ENCODE measurements at regions not wholly inside any gene's neighbourhood (a gene's known extent, or its start where the extent isn't known, plus 50 kb on each side); places are given as distances from the start of the nearest gene placed in this dataset.

- DNase-seq: no peak
These were observed 85.9 kb upstream of the TBX20 start for GRCh38 chr7:35339811-35340210.

GRCh38 chr7:35336444-35336843 is 82.5 kb upstream of the TBX20 start:
- DNase-seq: no peak

DNA sequence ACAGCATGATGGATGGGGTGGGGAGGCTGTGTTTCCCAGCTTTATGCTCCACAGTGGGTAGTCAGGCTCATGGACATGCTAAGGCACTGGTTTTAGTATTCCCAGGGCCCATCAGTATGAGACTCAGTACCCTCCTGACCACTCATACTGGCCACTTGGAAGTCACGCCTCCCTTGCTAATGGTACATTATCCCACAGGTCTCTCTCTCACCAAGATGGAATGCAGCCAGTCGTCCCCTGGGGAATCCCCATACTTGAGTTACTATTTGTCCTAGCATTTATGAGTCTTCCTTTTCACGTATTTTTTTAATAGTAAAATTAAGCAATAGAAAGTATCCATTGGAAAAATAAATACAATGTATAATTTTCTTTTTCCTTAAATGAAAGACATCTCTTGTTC is 80.6 kb upstream of the TBX20 start:
- DNase-seq: no peak

- DNase-seq: no peak
These were observed 79.4 kb upstream of the TBX20 start for GRCh38 chr7:35333265-35333664.

- no peak for DNase-seq
These were observed 78.1 kb upstream of the TBX20 start for GRCh38 chr7:35331730-35332678.

- no peak for DNase-seq
These were observed 75.1 kb upstream of the TBX20 start for GRCh38 chr7:35329026-35329425.

GRCh38 chr7:35319606-35320005 is 65.7 kb upstream of the TBX20 start:
- no peak for DNase-seq

DNA sequence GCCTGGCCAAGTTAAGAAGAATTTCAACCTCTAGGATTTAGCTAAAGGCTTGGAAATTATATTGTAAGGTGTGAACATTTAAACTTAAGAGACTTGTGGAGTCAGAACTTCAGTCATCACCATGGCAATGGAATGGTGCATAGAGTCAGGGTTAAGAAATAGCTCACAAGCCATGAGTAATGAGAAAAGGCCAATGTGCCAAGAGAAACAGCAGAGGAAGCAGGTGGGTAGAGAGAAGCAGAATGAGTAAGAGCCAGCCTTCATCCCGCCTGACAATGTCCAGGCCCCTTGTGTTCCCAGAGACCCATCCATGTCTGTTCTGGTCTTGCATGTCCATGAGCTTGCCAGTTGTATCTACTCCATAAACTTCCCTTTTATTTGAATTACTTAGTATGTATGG is 62.6 kb upstream of the TBX20 start:
- no peak for DNase-seq

- no peak for DNase-seq
These were observed 61.6 kb upstream of the TBX20 start for GRCh38 chr7:35315517-35315916.

DNA sequence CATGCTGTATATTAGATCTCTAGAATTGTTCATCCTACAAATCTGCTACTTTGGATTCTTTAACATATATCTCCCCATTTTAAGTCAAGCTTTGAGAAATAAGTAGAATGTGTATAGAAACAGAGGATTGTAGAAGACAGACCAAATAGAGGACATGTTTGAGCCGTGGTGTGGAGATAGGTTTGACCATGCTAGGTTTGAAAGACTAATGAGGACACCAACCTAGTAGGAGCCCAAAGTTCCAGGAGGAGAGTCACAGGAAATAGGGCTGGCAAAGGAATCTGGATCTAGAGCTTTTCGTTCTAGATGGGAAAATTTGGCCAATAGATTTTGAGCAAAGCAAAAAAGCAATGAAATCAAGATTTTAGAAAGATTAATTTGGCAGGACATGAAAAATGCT is 60.5 kb upstream of the TBX20 start:
- no peak for DNase-seq

DNA sequence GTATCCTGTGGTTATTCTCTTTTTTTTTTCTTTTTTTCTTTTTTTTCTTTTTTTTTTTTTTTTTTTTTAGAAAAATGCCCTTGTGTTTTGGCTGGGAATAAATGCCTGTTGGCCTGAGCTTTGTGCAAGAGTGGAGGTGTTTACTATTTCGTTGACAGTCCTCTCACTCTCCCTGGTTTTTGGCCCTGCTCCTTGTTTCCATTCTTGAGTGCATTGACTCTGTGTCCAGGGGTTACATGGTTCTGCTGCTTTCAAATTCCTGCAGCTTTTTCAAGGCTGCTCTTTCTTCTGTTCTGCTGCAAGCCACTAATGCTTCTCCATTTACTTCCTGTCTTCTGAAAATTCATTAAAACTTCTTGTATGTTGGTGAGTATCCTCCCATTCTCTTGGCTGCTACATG is 59.7 kb upstream of the TBX20 start:
- DNase-seq: no peak

All from muscle of arm (tissue), 1 donor.